Skeletal muscle tissue (tissue), 3 donors: ENCODE measurements at regions not wholly inside any gene's neighbourhood (a gene's known extent, or its start where the extent isn't known, plus 50 kb on each side); places are given as distances from the start of the nearest gene placed in this dataset.

ENCODE experiments used
- H3K27ac ChIP-seq: one replicate; pipeline ENCODE4 v1.7.0; 2013; ENCODE audit warnings: mild to moderate bottlenecking, low read depth, low read length, inconsistent platforms
- H3K27me3 ChIP-seq, 3 donors: one replicate each; pipeline ENCODE4 v1.7.0; 2013; ENCODE audit warnings: low read length in 3 of 3; ENCODE audit not compliant: control insufficient read depth in 3 of 3, insufficient read depth in 3 of 3
- H3K36me3 ChIP-seq, 3 donors: one replicate each; pipeline ENCODE4 v1.7.0; 2013; ENCODE audit warnings: low read length in 3 of 3; ENCODE audit not compliant: control insufficient read depth in 3 of 3, insufficient read depth in 3 of 3
- H3K4me1 ChIP-seq, 3 donors: one replicate each; pipeline ENCODE4 v1.7.0; 2013; ENCODE audit warnings: low read length in 3 of 3, mild to moderate bottlenecking in 3 of 3; ENCODE audit not compliant: control insufficient read depth in 3 of 3, insufficient read depth in 3 of 3
- H3K4me3 ChIP-seq, 3 donors: one replicate each; pipeline ENCODE4 v1.7.0; 2013; ENCODE audit warnings: low read length in 3 of 3
- H3K9ac ChIP-seq, 3 donors: one replicate each; pipeline ENCODE4 v1.7.0; 2013; ENCODE audit warnings: low read length in 3 of 3, mild to moderate bottlenecking in 3 of 3, moderate library complexity in 2 of 3, low read depth in 1 of 3
- H3K9me3 ChIP-seq, 3 donors: one replicate each; pipeline ENCODE4 v1.7.0; 2013; ENCODE audit warnings: low read length in 3 of 3; ENCODE audit not compliant: control insufficient read depth in 3 of 3
- donor health status: Osteomylitis.

GRCh38 chr3:481680-482079 is 285.1 kb downstream of the CHL1 start:
- H3K4me1 ChIP-seq: no peaks in the 10 kb centered on the region
- no peak overlapping the region for H3K27ac ChIP-seq
- H3K9ac ChIP-seq: no peak overlapping the region
- no peaks in the 10 kb centered on the region for H3K27me3 ChIP-seq
- peaks cover 0 to 4% (median 0%) of the 10 kb centered on the region in 3 donors for H3K9me3 ChIP-seq
- H3K36me3 ChIP-seq: no peaks in the 10 kb centered on the region
- no peak overlapping the region for H3K4me3 ChIP-seq

GRCh38 chr3:482479-482878 is 285.9 kb downstream of the CHL1 start:
- Histone ChIP-seq H3K4me1 (no peaks in the 10 kb centered on the region), H3K27ac (no peak overlapping the region), H3K27me3 (no peaks in the 10 kb centered on the region), H3K36me3 (no peaks in the 10 kb centered on the region), H3K9ac (no peak overlapping the region), H3K9me3 (peaks cover 0 to 4% (median 0%) of the 10 kb centered on the region in 3 donors), H3K4me3 (no peak overlapping the region)

GRCh38 chr3:484341-484740 is 287.8 kb downstream of the CHL1 start:
- Histone ChIP-seq H3K27ac (no peak overlapping the region), H3K4me1 (no peaks in the 10 kb centered on the region), H3K36me3 (no peaks in the 10 kb centered on the region), H3K4me3 (no peak overlapping the region), H3K9ac (no peak overlapping the region), H3K27me3 (no peaks in the 10 kb centered on the region), H3K9me3 (no peaks in the 10 kb centered on the region)

- H3K4me3 ChIP-seq: no peak overlapping the region
- no peaks in the 10 kb centered on the region for H3K36me3 ChIP-seq
- no peak overlapping the region for H3K9ac ChIP-seq
Measured at GRCh38 chr3:487614-488013, 291.1 kb downstream of the CHL1 start.

GRCh38 chr3:492586-493316 is 296.2 kb downstream of the CHL1 start:
- no peak overlapping the region for H3K9ac ChIP-seq
- no peaks in the 10 kb centered on the region for H3K9me3 ChIP-seq
- H3K27ac ChIP-seq: no peak overlapping the region
- H3K27me3 ChIP-seq: no peaks in the 10 kb centered on the region
- no peaks in the 10 kb centered on the region for H3K4me1 ChIP-seq
- H3K36me3 ChIP-seq: no peaks in the 10 kb centered on the region
- no peak overlapping the region for H3K4me3 ChIP-seq

More at GRCh38 chr3:487614-488013, 291.1 kb downstream of the CHL1 start:
- no peak overlapping the region for H3K27ac ChIP-seq
- no peaks in the 10 kb centered on the region for H3K9me3 ChIP-seq
- no peaks in the 10 kb centered on the region for H3K4me1 ChIP-seq
- H3K27me3 ChIP-seq: no peaks in the 10 kb centered on the region

GRCh38 chr3:494190-494589 is 297.6 kb downstream of the CHL1 start:
- Histone ChIP-seq H3K9me3 (no peaks in the 10 kb centered on the region), H3K4me1 (no peaks in the 10 kb centered on the region), H3K27me3 (no peaks in the 10 kb centered on the region), H3K9ac (no peak overlapping the region), H3K27ac (no peak overlapping the region), H3K36me3 (no peaks in the 10 kb centered on the region), H3K4me3 (no peak overlapping the region)

GRCh38 chr3:498487-498886 is 301.9 kb downstream of the CHL1 start:
- no peak overlapping the region for H3K9ac ChIP-seq
- no peaks in the 10 kb centered on the region for H3K4me1 ChIP-seq

GRCh38 chr3:499001-499761 is 302.6 kb downstream of the CHL1 start:
- Histone ChIP-seq H3K27ac (no peak overlapping the region), H3K4me3 (no peak overlapping the region), H3K27me3 (no peaks in the 10 kb centered on the region), H3K36me3 (no peaks in the 10 kb centered on the region), H3K9me3 (no peaks in the 10 kb centered on the region), H3K9ac (no peak overlapping the region), H3K4me1 (no peaks in the 10 kb centered on the region)

More at GRCh38 chr3:498487-498886, 301.9 kb downstream of the CHL1 start:
- no peaks in the 10 kb centered on the region for H3K9me3 ChIP-seq
- H3K4me3 ChIP-seq: no peak overlapping the region
- H3K27me3 ChIP-seq: no peaks in the 10 kb centered on the region
- no peaks in the 10 kb centered on the region for H3K36me3 ChIP-seq
- H3K27ac ChIP-seq: no peak overlapping the region

GRCh38 chr3:502486-502885 is 305.9 kb downstream of the CHL1 start:
- no peak overlapping the region for H3K9ac ChIP-seq
- H3K4me3 ChIP-seq: no peak overlapping the region
- no peaks in the 10 kb centered on the region for H3K9me3 ChIP-seq
- H3K27me3 ChIP-seq: no peaks in the 10 kb centered on the region
- no peaks in the 10 kb centered on the region for H3K4me1 ChIP-seq
- no peak overlapping the region for H3K27ac ChIP-seq
- no peaks in the 10 kb centered on the region for H3K36me3 ChIP-seq

GRCh38 chr3:513301-513700 is 316.7 kb downstream of the CHL1 start:
- Histone ChIP-seq H3K9me3 (no peaks in the 10 kb centered on the region), H3K4me3 (no peak overlapping the region), H3K4me1 (no peaks in the 10 kb centered on the region), H3K27me3 (no peaks in the 10 kb centered on the region), H3K27ac (no peak overlapping the region), H3K36me3 (no peaks in the 10 kb centered on the region), H3K9ac (no peak overlapping the region)
